ENCODE measurements at regions not wholly inside any gene's neighbourhood (a gene's known extent, or its start where the extent isn't known, plus 50 kb on each side); places are given as distances from the start of the nearest gene placed in this dataset.
"Not testable (repeated sequence)": the region's sequence is repeated elsewhere in the genome, so short reads cannot be mapped to it uniquely, and the experiment has no call there.

DNA sequence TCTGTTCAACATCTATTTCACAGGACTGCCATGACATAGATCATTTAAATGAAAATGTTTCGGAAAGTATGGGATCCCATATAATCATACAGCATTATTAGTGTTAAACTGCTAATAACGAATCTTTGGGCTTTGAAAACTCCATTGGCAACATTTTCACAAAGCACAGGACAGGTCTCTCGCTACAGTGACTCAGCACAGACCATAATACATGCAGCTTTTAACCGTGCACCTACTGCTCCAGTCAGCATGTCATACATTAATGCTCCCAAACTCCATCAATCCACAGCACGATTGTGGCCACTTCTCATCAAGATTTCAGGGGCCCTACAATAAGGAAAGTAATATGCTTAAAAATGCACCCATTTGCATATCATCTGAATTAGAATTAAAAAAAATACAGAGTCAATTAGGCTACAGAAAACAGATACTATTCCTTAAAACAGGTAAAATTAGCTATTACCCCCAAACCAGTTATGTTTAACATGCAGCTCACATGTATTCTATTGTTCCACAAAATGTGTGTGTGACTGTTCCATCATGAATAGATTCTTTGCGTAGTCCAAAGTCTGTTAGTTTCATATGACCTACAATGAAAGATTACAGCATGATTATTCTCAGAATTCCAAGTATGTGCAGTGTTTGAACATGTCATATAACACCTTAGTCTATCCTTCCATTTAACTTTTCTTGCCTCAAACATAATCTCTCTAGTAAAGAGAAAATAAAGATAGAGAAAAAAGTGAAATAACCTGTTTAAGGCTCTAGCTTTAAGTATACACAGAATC, 141.6 kb upstream of the EFCAB3 start:
- intact Hi-C loops (cut with micrococcal nuclease; ENCODE audit: unreplicated experiment); H3K9ac ChIP-seq (ENCODE audit: insufficient read depth, low read depth, low read length); H3K4me3 ChIP-seq (replicated peaks in 1 of 3; ENCODE audit: insufficient read depth in 1 of 3, low read depth in 2 of 3, low read length in 3 of 3); H3K27ac ChIP-seq (ENCODE audit: extremely low read length, insufficient read depth, low read length); DNase-seq (ENCODE audit: low spot score); CTCF ChIA-PET (ENCODE audit: low intra/inter-chr PET ratio, low total read pairs); H3K27me3 ChIP-seq (ENCODE audit: control insufficient read depth in 1 of 2, insufficient read depth in 2 of 2, low read length in 2 of 2); H4K20me1 ChIP-seq (ENCODE audit: insufficient read depth, low read length); H2AFZ ChIP-seq (ENCODE audit: low read length); H3K36me3 ChIP-seq (replicated peaks in 1 of 2; ENCODE audit: control insufficient read depth in 1 of 2, insufficient read depth in 2 of 2, low read length in 2 of 2); ATAC-seq; H3K4me2 ChIP-seq (ENCODE audit: low read depth, low read length); FAIRE-seq; POLR2A ChIA-PET; H3K9me3 ChIP-seq (ENCODE audit: low read length); H3K79me2 ChIP-seq (ENCODE audit: insufficient read depth, low read length); in situ Hi-C loops (cut with HindIII; ENCODE audit: extremely low pct_ligation_motif_present, low pct_unique_long_range_greater_than_20kb); BruUV-seq (replicated peaks): not testable (repeated sequence)
- H3K4me1 ChIP-seq (ENCODE audit: insufficient read depth, low read length) = peaks cover 20% of the 10 kb centered on the region
- 31% methylated on average over 6 of the region's 6 CpGs for WGBS (ENCODE audit: low lambda C conversion rate)
- TF ChIP-seq NFE2 (CRISPR knock-in tag; IDR thresholded peaks at IDR 0.05) = 0 out of 2 replicates have a peak, but pooled peaks have one; percentile 36

DNA sequence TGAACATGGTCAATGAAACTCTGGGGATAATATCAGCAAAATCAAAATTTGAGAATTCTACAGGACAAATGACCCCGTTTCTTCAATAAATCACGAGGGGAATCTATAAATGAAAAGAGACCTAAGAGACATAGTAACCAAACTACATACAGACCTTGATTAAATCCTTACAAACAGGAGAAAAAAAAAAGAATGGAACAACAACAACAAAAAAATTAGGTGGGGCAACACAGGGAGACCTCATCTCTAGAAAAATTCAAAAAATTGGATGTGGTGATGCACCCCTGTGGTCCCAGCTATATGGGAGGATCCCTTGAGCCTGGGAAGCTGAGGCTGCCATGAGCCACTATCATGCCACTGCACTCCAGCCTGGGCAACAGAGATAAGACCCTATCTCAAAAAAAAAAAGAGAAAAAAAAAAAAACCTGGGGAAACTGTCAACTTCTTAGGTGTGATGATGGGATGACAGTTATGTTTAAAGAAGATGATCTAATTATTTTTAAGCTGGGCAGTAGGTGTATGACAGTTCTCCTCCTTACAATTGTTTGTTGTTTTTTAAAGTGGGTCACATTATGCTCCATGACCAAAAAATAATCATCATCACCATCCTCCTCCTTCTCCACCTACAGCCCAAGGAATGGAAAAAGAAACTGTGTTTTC, 146.4 kb upstream of the EFCAB3 start:
- WGBS (ENCODE audit: low lambda C conversion rate) = 0% methylated on average over 2 of the region's 2 CpGs
- H4K20me1 ChIP-seq (ENCODE audit: insufficient read depth, low read length); H3K79me2 ChIP-seq (ENCODE audit: insufficient read depth, low read length); H3K4me1 ChIP-seq (ENCODE audit: insufficient read depth, low read length); CTCF ChIA-PET (ENCODE audit: low intra/inter-chr PET ratio, low total read pairs); H3K36me3 ChIP-seq (replicated peaks in 1 of 2; ENCODE audit: control insufficient read depth in 1 of 2, insufficient read depth in 2 of 2, low read length in 2 of 2); BruUV-seq (replicated peaks); intact Hi-C loops (cut with micrococcal nuclease; ENCODE audit: unreplicated experiment); H3K9me3 ChIP-seq (ENCODE audit: low read length); in situ Hi-C loops (cut with HindIII; ENCODE audit: extremely low pct_ligation_motif_present, low pct_unique_long_range_greater_than_20kb); POLR2A ChIA-PET; ATAC-seq; H3K9ac ChIP-seq (ENCODE audit: insufficient read depth, low read depth, low read length); H3K4me3 ChIP-seq (replicated peaks in 1 of 3; ENCODE audit: insufficient read depth in 1 of 3, low read depth in 2 of 3, low read length in 3 of 3); DNase-seq (ENCODE audit: low spot score); H3K27ac ChIP-seq (ENCODE audit: extremely low read length, insufficient read depth, low read length); FAIRE-seq; H2AFZ ChIP-seq (ENCODE audit: low read length); H3K4me2 ChIP-seq (ENCODE audit: low read depth, low read length); H3K27me3 ChIP-seq (ENCODE audit: control insufficient read depth in 1 of 2, insufficient read depth in 2 of 2, low read length in 2 of 2): not testable (repeated sequence)

DNA sequence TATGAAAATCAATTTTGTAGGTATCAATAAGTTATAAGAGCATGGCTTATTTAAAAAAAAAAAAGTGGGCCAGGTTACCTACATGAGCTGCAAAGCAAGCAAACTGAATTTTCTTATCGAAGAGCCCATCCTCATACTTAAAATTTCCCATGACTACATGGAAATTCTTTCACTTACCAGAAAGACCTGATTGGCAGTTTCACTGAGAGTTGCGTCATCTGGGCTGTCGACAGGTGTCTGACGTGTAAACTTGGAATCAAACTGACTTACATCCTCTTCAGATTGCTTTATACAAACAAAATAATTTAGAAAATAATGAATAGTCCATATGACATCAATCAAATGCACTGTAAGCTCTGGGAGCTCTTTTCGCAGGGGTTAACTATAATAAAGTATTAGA, 149.1 kb upstream of the EFCAB3 start:
- in situ Hi-C loops (cut with HindIII; ENCODE audit: extremely low pct_ligation_motif_present, low pct_unique_long_range_greater_than_20kb); H3K4me3 ChIP-seq (replicated peaks in 1 of 3; ENCODE audit: insufficient read depth in 1 of 3, low read depth in 2 of 3, low read length in 3 of 3); FAIRE-seq; H3K27me3 ChIP-seq (ENCODE audit: control insufficient read depth in 1 of 2, insufficient read depth in 2 of 2, low read length in 2 of 2); H3K4me2 ChIP-seq (ENCODE audit: low read depth, low read length); H3K79me2 ChIP-seq (ENCODE audit: insufficient read depth, low read length); H3K9me3 ChIP-seq (ENCODE audit: low read length); POLR2A ChIA-PET; H3K4me1 ChIP-seq (ENCODE audit: insufficient read depth, low read length); ATAC-seq; H4K20me1 ChIP-seq (ENCODE audit: insufficient read depth, low read length); BruUV-seq (replicated peaks); intact Hi-C loops (cut with micrococcal nuclease; ENCODE audit: unreplicated experiment); CTCF ChIA-PET (ENCODE audit: low intra/inter-chr PET ratio, low total read pairs); H3K27ac ChIP-seq (ENCODE audit: extremely low read length, insufficient read depth, low read length); H3K9ac ChIP-seq (ENCODE audit: insufficient read depth, low read depth, low read length); H2AFZ ChIP-seq (ENCODE audit: low read length); H3K36me3 ChIP-seq (replicated peaks in 1 of 2; ENCODE audit: control insufficient read depth in 1 of 2, insufficient read depth in 2 of 2, low read length in 2 of 2); DNase-seq (ENCODE audit: low spot score): not testable (repeated sequence)
- 52% methylated on average over 4 of the region's 5 CpGs for WGBS (ENCODE audit: low lambda C conversion rate)

Data from HepG2 (cell line).